Activated CD8-positive, alpha-beta memory T cell treated with anti-CD3 and anti-CD28 coated beads, Interleukin-2, amount 50 U/mL, for 48 hours (primary cell): ENCODE measurements at regions not wholly inside any gene's neighbourhood (a gene's known extent, or its start where the extent isn't known, plus 50 kb on each side); places are given as distances from the start of the nearest gene placed in this dataset.

Experiments used
- DNase-seq: peaks from one replicate; pipeline ENCODE4 v3.0.0-alpha.2; 2020

DNA sequence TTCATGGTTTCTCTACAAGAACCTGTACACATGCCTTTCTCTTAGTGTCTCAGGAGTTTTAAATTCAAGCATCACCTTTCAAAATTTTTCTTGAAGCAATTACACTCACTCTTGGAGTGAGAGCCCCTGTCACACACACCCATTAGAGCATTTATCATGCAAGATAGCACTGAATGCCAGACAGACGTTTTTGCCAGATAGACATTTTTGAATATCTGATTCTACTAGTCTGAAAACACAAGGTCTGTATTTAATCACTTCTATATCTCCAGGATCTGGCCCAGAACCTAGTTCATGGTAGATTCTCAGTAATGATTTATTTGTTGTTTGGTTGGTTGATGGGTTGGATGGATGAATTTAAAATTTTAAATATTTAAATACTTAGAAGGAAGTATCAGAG lies 60.9 kb upstream of the PDE1C start:
- no peak for DNase-seq

DNA sequence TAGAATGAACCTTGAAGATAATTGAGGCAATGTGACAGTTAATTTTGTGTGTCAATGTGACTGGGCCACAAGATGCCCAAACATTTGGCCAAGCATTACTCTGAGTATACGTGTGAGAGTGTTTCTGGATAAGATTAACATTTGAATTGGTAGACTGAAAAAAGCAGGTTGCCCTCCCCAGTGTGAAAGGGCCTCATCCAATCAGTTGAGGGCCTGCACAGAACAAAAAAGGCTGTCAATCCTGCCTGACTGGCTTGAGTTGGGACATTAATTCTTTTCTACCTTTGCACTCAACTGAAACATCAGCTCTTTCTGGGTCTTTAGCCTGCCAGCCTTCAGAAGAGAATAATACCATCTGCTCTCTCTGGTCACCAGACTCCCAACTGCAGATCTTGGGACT lies 56.6 kb upstream of the PDE1C start:
- no peak for DNase-seq
